Mammary epithelial cell (primary cell): ENCODE measurements at regions not wholly inside any gene's neighbourhood (a gene's known extent, or its start where the extent isn't known, plus 50 kb on each side); places are given as distances from the start of the nearest gene placed in this dataset.
"Not testable (repeated sequence)": the region's sequence is repeated elsewhere in the genome, so short reads cannot be mapped to it uniquely, and the experiment has no call there.

ENCODE experiments used
- CTCF ChIP-seq, 2 donors: IDR thresholded peaks in 1 of 2; conservative IDR thresholded peaks in 1 of 2; 2 replicates each; pipeline ENCODE4 v1.5.1; 2011 to 2012; ENCODE audit warnings: inconsistent platforms in 2 of 2, low read length in 2 of 2, mild to moderate bottlenecking in 2 of 2, control low read depth in 1 of 2, low read depth in 1 of 2; ENCODE audit not compliant: insufficient read depth in 1 of 2; ENCODE audit errors: extremely low read depth in 1 of 2
- EZH2 ChIP-seq: IDR thresholded peaks from 2 replicates; pipeline ENCODE4 v1.6.1; 2012; ENCODE audit warnings: low read length, inconsistent platforms, borderline replicate concordance

GRCh38 chr14:19219423-19219822 is 214.7 kb downstream of the POTEG start:
- TF ChIP-seq CTCF (conservative IDR thresholded peaks at IDR 0.05 in 1 of 2, IDR thresholded peaks at IDR 0.05 in 1 of 2; ENCODE audit: extremely low read depth in 1 of 2, insufficient read depth in 1 of 2, low read depth in 1 of 2, low read length in 2 of 2); EZH2: not testable (repeated sequence)
